COLO829 (cell line): ENCODE measurements at regions not wholly inside any gene's neighbourhood (a gene's known extent, or its start where the extent isn't known, plus 50 kb on each side); places are given as distances from the start of the nearest gene placed in this dataset.

ENCODE experiments used
- DNase-seq: peaks from one replicate; pipeline ENCODE4 v3.0.0; 2012; ENCODE audit warnings: low spot score

- no peak for DNase-seq
These were observed 119.9 kb upstream of the MAFB start for GRCh38 chr20:40808936-40809335.

- no peak for DNase-seq
These were observed 120.3 kb upstream of the MAFB start for GRCh38 chr20:40809361-40809760.

- no peak for DNase-seq
These were observed 121.4 kb upstream of the MAFB start for GRCh38 chr20:40810332-40811000.

GRCh38 chr20:40811004-40811403, 122.0 kb upstream of the MAFB start:
- DNase-seq = no peak

- no peak for DNase-seq
These were observed 122.8 kb upstream of the MAFB start for GRCh38 chr20:40811660-40812414.

GRCh38 chr20:40812415-40812925, 123.4 kb upstream of the MAFB start:
- no peak for DNase-seq

GRCh38 chr20:40813029-40813431, 124.0 kb upstream of the MAFB start:
- DNase-seq = no peak

- no peak for DNase-seq
These were observed 124.9 kb upstream of the MAFB start for GRCh38 chr20:40813708-40814630.

- DNase-seq = no peak
These were observed 125.6 kb upstream of the MAFB start for GRCh38 chr20:40814631-40814960.

GRCh38 chr20:40815156-40816038, 126.4 kb upstream of the MAFB start:
- DNase-seq = no peak

- DNase-seq = no peak
These were observed 127.0 kb upstream of the MAFB start for GRCh38 chr20:40816039-40816352.

- DNase-seq = no peak
These were observed 132.4 kb upstream of the MAFB start for GRCh38 chr20:40821429-40821828.

GRCh38 chr20:40826699-40827098, 137.7 kb upstream of the MAFB start:
- DNase-seq = no peak

GRCh38 chr20:40835321-40835720, 146.3 kb upstream of the MAFB start:
- no peak for DNase-seq

- DNase-seq = no peak
These were observed 149.5 kb upstream of the MAFB start for GRCh38 chr20:40838509-40838908.

- DNase-seq = no peak
These were observed 154.2 kb upstream of the MAFB start for GRCh38 chr20:40843251-40843650.

- DNase-seq = no peak
These were observed 155.3 kb upstream of the MAFB start for GRCh38 chr20:40844332-40844731.

GRCh38 chr20:40848096-40848495, 159.1 kb upstream of the MAFB start:
- DNase-seq = no peak

- DNase-seq = no peak
These were observed 159.5 kb upstream of the MAFB start for GRCh38 chr20:40848526-40848925.

GRCh38 chr20:40849456-40849855, 160.4 kb upstream of the MAFB start:
- DNase-seq = no peak

- DNase-seq = no peak
These were observed 162.0 kb upstream of the MAFB start for GRCh38 chr20:40851051-40851450.

GRCh38 chr20:40855269-40855668, 166.2 kb upstream of the MAFB start:
- DNase-seq = no peak
